ENCODE measurements at regions not wholly inside any gene's neighbourhood (a gene's known extent, or its start where the extent isn't known, plus 50 kb on each side); places are given as distances from the start of the nearest gene placed in this dataset.

GRCh38 chr16:62254372-62254771, 218.1 kb upstream of the CDH8 start:
- no peak for DNase-seq

- no peak for DNase-seq
Measured at GRCh38 chr16:62253966-62254365, 217.7 kb upstream of the CDH8 start.

GRCh38 chr16:62249069-62249468, 212.8 kb upstream of the CDH8 start:
- no peak for DNase-seq

GRCh38 chr16:62240722-62241121, 204.5 kb upstream of the CDH8 start:
- DNase-seq, result no peak

GRCh38 chr16:62225675-62226074, 189.4 kb upstream of the CDH8 start:
- DNase-seq, result no peak

- DNase-seq, result no peak
Measured at GRCh38 chr16:62224646-62225209, 188.5 kb upstream of the CDH8 start.

GRCh38 chr16:62216837-62217236, 180.6 kb upstream of the CDH8 start:
- no peak for DNase-seq

GRCh38 chr16:62213763-62214162, 177.5 kb upstream of the CDH8 start:
- DNase-seq, result no peak

- no peak for DNase-seq
Measured at GRCh38 chr16:62208934-62209333, 172.7 kb upstream of the CDH8 start.

GRCh38 chr16:62205459-62205858, 169.2 kb upstream of the CDH8 start:
- no peak for DNase-seq

GRCh38 chr16:62201911-62202310, 165.7 kb upstream of the CDH8 start:
- DNase-seq, result no peak

GRCh38 chr16:62194828-62195227, 158.6 kb upstream of the CDH8 start:
- no peak for DNase-seq

- peak; percentile 31 for DNase-seq
Measured at GRCh38 chr16:62190426-62190825, 154.2 kb upstream of the CDH8 start.

- no peak for DNase-seq
Measured at GRCh38 chr16:62177351-62178203, 141.3 kb upstream of the CDH8 start.

GRCh38 chr16:62170642-62171041, 134.4 kb upstream of the CDH8 start:
- no peak for DNase-seq

- DNase-seq, result no peak
Measured at GRCh38 chr16:62167551-62167950, 131.3 kb upstream of the CDH8 start.

- no peak for DNase-seq
Measured at GRCh38 chr16:62157544-62157943, 121.3 kb upstream of the CDH8 start.

GRCh38 chr16:62156971-62157370, 120.7 kb upstream of the CDH8 start:
- no peak for DNase-seq

GRCh38 chr16:62149631-62150030, 113.4 kb upstream of the CDH8 start:
- DNase-seq, result no peak

- no peak for DNase-seq
Measured at GRCh38 chr16:62137996-62138395, 101.8 kb upstream of the CDH8 start.

GRCh38 chr16:62135911-62136310, 99.7 kb upstream of the CDH8 start:
- no peak for DNase-seq

- no peak for DNase-seq
Measured at GRCh38 chr16:62135446-62135845, 99.2 kb upstream of the CDH8 start.

GRCh38 chr16:62130101-62130500, 93.9 kb upstream of the CDH8 start:
- no peak for DNase-seq

GRCh38 chr16:62105244-62105643, 69.0 kb upstream of the CDH8 start:
- no peak for DNase-seq

GRCh38 chr16:62102588-62102987, 66.3 kb upstream of the CDH8 start:
- no peak for DNase-seq
